Hematopoietic multipotent progenitor cell treated with erythropoietin and hydrocortisone succinate and interleukin-3 and kit ligand, for 6 days (in vitro differentiated cells): ENCODE measurements at regions not wholly inside any gene's neighbourhood (a gene's known extent, or its start where the extent isn't known, plus 50 kb on each side); places are given as distances from the start of the nearest gene placed in this dataset.

Experiments
- DNase-seq: peaks from one replicate; pipeline ENCODE4 v3.0.0-alpha.2; 2015

DNA sequence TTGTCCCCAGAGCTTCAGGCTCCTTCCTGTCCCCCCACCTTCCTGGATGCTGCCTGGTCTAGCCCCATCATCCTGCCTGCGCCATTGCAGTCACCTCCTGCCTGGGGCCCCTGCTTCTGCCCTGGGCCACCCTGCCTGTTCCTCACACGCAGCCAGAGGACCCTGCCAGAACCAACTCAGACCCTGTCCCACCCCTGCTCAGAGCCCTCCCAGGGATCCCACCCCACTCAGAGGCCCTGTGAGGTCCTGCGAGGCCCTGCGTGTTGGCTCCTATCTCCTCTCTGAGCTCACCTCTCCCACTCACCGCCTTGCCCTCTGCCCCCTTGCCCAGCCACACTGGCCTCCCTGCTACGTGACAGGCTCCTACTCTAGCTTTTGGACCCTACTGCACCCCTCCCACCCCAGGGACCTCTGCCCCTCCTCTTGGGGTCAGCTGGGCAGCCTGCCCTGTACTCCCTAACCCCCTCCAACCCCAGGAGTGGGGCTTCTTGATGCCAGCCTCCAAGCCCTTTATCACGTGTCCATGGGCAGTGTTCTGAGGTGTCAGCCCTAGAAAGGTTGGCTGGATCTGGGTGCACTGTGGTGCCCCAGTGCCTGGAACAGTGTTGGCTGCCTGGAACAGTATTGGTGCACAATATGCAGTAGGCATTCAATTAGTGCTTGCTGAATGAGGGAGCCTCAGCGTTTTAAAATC, 68.3 kb downstream of the CEBPB start:
- DNase-seq: no peak

DNA sequence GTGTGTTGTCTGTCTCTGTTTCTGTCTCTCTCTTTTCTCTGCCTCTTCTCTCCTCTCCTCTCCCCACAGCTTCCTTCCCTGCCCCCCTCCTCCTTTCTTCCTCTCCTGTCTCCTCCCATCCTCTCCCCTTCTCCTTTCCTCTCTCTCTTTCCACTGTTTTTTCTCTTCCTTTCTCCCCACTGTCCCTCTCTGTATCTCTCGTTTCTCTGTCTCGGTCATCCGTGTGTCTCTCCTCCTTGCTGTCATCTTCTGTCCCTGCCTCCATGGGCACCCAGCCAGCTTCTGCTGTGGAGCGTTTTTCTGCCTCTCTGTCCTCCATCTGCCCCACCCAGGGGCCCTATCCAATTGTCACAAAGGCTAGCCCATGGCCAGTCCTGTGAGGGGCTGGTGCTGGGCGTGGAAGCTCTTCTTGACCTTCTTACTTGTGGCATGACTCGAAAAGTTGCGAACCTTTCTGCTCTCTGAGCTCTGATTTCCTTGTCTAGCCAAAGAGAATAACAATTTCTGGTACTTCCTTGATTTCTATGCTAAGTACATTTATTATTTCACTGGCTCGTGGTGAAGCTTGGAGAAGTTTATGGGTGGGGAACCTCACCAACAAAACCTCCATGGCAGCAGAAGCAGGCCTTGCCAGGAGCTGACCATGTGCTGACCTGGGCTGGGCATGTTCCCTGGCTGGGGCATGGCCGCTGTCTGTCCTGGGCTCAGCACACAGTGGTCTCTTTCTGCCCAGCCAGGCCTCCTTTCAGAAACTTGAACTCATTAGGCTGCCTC, 69.3 kb downstream of the CEBPB start:
- DNase-seq: peak; percentile 69

DNA sequence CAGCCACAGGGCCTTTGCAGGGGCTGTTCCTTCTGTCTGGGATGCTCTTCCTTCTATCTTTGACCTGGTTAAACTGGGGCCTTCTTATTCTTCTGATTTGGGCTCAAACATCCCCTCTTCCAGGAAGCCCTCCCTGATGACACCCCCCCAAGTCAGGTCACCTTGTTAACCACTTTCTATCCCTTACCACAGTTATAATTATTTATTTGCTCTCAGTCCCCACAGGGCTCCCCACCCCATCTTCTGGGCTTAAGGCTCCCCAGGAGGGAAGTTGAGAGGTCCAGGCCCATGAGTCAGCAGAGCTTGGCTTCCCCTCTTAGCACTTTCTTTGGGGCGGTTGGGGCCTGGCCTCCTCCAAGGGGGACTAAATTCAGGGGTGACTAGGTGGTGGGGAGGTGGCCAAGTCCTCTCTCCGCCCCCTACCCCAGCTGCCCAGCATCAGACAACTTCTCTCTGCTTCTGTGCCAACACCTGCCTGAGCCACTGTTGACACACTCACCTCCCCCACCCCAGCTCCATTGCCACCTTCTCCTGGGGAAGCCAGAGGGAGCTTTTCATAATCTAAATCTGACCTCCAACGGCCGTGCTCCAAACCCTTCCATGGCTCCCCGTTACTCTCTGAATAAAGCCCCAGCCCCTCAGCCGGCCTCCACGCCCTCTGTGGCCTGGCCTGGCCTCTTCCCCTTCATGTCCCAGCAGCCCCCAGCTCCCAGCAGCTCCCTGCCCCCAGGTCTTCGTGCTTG, 70.0 kb downstream of the CEBPB start:
- peak; percentile 58 for DNase-seq

DNA sequence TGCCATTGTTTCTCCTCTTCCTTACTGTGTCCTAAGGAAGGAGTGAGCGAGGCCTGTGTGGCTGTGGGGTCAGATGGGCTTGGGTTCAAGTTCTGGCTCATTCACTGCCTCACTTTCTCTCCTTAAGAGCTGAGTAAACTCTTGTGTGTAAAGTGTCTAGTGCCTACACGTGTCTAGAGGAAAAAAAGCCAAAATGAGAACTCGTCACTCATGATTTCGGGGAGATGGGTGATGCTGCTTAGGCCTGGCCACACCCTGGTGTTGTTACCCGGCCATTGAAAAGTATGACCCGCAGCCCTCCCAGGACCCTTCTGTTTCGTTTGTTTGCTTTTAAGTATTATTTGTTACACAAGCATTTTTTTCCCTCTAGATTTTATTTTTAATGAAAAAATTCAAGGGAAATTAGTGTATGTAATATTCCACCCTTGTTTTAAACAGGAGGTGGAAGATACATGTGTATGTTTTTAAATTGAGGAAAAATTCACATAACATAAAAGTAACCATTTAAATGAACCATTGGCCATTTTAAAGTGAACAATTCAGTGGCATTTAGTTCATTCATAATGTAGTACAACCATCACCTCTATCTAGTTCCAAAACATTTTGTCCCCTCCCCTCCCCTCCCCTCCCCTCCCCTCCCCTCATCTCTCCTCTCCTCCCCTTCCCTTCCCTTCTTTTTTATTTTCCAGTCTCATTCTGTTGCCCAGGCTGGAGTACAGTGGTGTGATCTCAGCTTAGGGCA, 71.0 kb downstream of the CEBPB start:
- DNase-seq: no peak

DNA sequence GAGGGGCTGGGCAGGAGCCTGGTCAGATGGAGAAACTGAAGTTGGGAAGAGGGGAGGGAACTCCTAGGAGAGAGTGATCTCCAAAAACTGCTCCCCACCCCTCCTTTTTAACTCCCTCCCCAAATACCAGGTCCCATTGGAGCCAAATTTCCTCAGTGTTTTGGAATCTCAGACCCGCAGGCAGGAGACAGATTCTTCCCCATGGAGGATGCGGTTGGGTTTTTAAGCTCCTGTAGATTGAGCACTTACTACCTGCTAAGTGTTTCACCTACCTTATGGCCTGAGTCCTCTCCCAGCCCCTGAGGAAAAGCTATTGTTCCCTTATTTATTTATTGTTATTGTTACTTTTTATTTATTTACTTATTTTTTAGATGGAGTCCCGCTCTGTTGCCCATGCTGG, 73.2 kb downstream of the CEBPB start:
- no peak for DNase-seq

DNA sequence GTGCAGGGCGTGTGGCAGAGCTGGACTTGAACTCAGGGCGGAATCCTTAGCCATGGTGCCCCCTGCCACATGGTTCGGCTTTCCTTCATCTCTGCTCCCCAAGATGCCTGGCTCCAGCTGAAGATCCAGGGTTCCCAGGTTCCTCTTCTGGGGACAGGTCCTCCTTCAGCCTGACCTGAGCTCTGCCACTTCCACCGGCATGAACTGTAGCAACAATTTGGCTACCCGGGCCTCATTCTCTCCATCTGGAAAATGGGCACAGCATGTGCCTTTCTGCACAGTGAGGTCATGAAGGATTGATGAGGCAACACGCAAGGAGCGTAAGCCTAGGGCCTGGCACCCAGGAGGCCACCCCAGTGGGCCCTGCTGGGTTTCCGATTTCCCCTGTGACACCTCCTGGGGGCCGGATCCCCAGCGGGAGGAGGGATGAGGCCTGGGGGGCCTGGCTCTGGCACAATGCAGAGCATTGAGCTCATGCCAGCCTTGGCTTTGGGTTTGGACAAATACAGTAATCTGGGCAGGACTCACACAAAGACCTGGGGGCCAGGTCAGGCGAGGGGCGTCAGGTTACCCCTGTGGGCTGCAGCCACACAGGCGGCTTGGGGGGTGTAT, 74.0 kb downstream of the CEBPB start:
- DNase-seq: no peak

DNA sequence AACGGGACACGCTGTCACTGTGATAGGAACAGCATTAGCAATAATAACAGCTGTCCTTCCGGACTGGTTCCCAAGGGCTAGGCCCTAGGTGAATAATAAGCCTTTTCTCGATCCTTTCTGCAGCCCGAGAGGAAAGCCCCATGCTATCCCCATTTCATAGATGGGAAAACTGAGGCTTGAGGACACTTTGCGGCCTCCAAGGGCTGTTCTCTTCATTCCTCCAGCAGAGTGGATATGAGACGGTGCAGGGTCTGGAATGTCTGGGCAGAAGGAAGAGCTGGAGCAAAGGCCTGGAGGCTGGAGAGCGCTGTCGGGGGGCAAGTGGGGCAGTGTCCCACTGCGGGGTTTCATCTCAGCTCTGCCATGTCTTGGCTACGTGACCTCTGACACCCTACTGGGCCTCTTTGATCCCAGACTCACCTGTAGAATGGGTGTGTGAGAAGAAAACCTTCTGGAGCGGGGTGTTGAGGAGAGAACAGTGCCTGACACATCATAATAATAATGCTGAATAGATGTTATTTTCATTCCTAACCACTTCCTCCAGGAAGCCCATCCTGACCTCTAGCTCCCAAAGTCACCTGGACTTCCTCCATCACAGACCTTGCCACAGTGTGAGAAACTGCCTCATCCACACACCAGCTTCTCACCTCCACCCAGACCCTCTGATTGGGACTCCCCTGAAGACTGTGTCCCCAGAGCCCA, 74.8 kb downstream of the CEBPB start:
- DNase-seq: no peak

DNA sequence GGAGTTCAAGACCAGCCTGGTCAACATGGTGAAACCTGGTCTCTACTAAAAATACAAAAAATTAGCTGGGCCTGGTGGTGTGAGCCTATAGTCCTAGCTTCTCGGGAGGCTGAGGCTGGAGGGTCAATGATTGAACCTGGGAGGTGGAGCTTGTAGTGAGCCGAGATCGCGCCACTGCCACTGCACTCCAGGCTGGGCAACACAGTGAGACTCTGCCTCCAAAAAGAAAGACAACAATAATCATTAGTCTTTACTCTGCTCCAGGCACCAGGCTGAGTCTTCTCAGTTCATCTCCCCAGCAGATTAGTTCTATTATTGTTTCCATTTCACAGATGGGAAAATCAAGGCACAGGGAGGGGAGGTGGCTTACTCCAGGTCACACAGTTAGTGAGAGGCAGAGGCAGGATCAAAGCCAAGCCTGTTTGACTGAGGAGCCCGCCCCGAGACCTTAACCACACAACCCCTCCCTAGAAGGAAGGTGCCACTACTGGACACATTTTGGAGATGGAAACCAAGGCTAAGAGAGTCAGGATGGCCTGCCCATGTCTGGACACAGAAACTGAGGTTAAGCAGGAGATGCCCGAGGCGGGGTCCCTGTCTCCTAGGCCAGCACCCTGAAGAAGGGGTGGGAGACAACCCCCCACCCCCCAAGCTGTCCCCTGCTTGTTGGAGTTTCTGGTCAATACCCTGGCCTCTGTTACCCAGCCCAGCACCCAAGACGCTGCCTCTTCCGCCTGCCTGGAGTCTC, 75.8 kb downstream of the CEBPB start:
- DNase-seq: no peak

DNA sequence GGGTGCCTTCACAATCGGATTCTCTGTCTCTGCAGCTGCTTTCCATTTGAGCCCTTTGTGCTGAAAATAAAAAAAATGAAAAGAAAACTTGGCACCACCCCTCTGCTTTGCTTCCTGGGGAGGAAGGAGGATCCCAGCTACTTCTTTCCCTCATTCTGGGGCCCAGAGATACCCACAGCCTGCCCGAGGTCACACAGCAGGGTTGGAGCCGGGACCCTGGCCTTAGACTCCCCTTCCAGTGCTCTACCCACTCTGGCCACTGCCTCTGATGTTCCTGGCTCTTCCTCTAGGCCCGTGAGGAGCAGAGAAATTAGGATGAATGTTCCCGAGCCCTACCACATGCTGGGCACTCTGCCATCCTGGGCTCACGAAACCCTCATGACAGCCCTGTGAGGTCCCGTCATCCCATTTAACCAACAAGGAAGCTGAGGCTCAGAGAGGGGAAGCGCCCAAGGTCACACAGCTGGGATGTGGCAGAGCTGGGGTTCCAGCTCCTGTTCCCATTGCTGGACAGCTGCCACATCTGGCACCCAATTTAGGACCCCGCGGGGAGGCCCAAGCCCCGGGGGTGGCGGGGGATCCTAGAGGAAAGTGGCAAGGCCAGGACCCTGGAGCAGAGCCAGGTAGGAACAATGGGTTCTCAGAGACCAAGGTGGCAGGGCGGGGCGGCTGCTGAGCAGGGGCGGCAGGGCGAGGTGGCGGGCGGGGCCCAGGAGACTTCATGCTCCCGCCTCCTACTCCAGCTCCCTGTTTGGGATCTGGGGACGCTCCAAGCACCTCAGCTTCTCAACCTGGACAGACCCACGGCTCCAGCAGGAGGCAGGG, 76.6 kb downstream of the CEBPB start:
- DNase-seq: no peak

DNA sequence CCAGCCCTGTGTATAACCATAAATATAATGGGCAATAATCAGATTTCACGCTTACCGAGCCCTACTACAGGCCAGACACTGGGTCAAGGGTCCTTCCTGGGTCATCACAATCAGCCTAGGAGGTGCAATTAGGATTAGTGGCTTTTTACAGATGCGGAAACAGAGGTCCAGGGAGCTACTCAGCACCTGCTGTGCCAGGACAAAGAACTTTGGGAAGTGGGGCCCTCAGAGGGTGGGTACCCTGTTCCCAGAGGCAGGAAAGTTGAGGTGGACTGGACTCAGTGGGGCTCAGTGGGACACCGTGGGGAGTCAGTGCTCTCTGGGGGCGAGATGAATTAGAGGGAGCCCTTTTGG, 77.2 kb downstream of the CEBPB start:
- no peak for DNase-seq

DNA sequence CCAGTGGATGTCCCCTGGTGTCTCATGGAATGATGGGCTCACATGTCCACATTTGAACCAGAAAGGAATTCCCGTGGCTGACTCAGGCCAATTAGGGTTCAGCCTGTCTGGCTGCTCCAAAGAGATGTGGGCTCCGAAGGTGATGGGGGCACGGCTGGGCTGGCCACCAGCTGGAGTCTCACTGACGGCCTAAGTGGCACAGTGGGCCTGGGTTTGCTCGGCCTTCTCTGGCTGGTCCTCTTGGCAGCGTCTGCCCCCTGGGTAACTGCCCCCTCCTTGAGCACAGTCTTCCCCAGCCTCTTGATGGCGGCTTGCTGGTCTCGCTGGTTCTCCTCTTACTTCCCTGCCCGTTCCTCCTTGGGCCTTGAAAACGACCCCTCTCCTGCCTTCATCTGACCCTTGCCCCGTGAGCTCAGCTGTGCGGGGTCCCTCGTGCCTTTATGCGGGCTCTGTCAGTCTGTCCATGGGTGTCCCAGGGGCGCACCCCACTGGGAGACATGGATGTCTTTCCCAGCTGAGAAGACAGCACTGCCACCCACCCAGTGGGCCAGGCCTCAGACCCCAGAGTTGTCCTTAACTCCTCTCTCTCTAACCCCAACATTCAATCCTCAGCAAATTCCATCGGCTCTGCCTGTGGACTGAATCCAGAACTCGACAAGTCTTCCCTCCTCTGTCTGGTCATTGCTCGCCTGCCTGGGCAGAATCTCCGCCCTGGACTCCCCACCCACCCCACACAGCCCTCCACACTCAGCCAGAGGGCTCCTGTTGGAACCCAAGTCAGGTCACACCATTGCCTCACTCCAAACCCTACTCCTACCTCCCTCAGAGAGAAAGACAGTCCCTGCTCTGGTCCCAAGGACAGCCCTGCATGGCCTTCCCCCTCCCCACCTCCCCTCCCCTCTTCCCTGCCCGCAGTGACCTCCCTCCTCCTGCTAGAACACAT, 78.7 kb downstream of the CEBPB start:
- no peak for DNase-seq

DNA sequence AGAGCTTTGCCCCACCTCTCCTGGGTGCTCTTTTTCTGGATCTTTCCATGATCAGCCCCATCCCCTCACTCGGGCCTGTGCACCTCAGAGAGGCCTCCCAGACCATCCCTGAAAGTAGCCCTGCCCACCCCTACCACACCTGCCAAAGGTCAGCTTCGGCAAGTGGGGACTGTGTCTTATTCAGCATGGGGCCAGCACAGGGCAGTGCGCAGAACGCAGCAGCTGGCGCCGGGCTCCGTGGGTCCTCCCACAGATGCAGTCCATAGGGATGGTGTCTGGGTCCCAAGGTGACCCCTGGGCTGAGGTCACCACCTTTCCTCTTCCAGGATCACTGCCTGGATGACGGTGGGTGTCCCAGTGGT, 79.4 kb downstream of the CEBPB start:
- no peak for DNase-seq

DNA sequence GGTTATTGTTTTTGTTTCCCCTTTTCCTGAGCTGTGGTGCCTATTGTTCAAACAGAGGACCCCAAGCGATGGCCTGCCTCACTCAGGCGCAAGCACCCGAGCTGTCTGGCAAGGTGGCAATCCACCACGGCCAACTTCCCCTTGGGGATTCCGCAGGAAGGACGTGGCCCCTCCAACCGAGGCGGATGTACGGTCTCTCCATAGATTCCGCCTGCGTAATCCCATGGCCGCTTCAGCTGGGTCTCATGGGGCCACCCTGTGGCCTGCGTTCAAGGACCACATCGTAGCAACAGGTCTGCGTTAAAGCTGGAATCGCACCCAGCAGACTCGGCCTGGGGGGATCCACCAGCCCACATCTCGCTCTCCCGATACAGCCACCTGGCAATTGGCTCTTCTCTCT, 79.9 kb downstream of the CEBPB start:
- peak; percentile 58 for DNase-seq

DNA sequence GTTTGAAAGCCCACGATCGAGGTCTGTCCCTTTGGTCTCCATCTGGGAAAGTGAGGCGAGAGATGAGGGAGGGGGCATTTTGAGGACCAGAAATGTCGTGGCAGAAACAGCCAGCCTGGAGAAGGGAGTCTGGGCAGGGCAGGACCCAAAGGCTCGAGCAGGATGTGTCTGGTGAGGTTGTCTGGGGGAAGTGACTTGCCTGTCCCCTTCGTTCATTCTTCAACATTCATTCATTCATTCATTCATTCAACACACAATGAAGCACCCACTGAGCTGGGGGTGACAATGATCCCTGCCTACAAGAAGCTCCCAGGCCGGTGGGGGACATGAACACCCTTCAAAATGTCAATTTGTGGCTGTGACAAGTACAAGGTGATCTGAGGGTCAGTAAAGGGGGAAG, 80.5 kb downstream of the CEBPB start:
- no peak for DNase-seq

DNA sequence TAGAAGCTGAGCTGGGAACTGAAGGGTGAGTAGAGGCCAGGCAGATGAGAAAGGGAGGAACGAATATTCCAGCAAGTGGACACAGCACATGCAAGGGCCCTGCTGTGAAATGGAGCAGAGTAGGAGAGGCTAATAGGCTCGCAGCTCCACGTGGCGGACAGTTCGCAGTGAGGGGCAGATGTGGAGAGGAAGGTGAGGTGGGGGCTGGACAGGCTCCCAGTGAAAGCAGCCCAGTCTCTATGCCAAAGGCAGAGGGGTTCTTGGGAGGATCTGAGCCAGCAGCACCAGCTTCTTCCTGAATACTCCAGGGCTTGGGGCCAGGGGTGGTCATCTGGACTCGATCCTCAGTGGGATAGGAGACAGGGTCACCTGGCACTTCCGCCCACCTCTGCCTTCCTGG, 81.0 kb downstream of the CEBPB start:
- DNase-seq: no peak

DNA sequence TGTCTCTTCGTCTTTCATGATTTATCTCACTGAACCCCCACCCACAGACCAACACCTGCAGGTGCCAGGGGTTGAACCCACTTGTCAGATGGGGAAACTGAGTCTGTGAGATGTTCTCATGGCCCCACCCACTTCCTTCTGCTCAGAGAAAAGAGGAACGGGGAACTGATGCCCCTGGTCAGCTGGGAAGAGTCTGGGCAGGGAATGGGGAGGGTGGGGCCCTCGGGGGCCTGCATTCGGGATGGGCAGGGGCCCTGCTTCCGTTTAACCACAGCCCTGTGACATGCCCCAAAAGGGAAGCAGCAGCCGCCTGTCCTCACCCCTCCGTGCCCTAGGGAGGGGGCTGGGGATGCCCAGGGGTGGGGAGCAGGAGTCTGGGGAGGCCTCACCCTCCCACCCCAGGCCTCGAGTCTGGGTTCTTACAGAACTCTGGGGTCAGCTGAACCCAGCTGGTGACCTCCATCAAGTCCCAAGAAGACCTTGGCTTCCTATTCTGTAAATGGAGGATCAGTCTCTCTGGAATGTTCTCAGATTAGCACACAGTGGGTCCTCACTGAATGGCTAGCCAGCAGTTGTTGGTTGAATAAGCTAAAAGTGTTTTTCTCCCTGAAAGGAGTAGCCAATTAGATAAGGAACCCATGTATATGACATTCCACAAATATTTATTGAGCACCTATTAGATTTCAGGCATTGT, 81.5 kb downstream of the CEBPB start:
- DNase-seq: no peak

DNA sequence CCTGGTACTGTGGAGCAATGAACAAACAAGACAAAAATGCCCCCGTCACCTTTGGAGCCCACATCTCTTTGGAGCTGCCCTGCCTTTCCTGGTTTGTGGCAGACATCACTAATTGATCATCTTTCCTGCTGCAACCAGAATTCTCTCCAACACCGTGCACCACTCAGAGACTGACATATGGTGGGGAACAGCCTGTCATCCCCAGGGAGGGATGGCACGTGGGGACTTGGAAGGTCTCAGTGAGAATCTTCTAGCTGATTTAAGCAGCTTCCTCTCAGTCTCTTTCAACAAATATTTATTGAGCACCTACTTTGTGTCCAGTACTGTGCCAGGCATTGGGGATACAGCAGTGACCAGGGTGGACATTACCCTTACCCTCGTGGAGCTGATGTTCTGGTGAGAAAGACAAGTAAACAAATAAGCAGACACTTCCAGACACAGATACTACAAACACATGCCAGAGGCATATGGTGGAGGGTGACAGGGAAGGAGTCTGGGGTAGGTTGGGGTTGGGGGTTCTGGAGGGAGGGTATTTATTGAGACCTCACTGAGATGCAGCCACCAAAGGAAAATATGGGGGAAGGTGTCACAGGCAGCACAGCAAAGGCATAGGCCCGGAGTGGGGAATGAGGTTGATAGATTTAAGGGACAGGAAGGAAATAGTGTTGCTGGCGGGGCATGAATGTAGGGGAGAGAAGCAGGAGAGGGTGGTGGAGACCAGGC, 82.3 kb downstream of the CEBPB start:
- no peak for DNase-seq
